Uterus (tissue), 2 donors: ENCODE measurements at regions not wholly inside any gene's neighbourhood (a gene's known extent, or its start where the extent isn't known, plus 50 kb on each side); places are given as distances from the start of the nearest gene placed in this dataset.

Experiments
- CTCF ChIP-seq, 4 experiments: fragments of 200-600 bp in 2 of 4; fragments of 450-650 bp in 2 of 4; sonication (generic) in 2 of 4; IDR thresholded peaks; one replicate each; pipeline ENCODE4 v1.5.1; 2016 to 2019; ENCODE audit warnings: antibody characterized with exemption in 4 of 4, mild to moderate bottlenecking in 2 of 4, moderate library complexity in 1 of 4
- POLR2A ChIP-seq, 2 donors: fragments of 450-650 bp; IDR thresholded peaks; one replicate each; pipeline ENCODE4 v1.6.1; 2016; ENCODE audit warnings: antibody characterized with exemption in 2 of 2, mild to moderate bottlenecking in 1 of 2, moderate library complexity in 1 of 2

- no peak for TF ChIP-seq CTCF (IDR thresholded peaks at IDR 0.05)
- no peak for TF ChIP-seq POLR2A (IDR thresholded peaks at IDR 0.05)
Observed at GRCh38 chr16:22970209-22970865, 156.4 kb downstream of the HS3ST2 start.
